H1 (cell line): ENCODE measurements at regions not wholly inside any gene's neighbourhood (a gene's known extent, or its start where the extent isn't known, plus 50 kb on each side); places are given as distances from the start of the nearest gene placed in this dataset.
A peak's percentile ranks its signal among the peaks of the same experiment; 100 is the strongest.

ENCODE experiments used
- CTCF ChIA-PET: fragments of 300-600 bp; sonication (Branson Sonifier 250); formaldehyde crosslinking; loops from one replicate; lab custom pipeline; 2021; ENCODE audit not compliant: partially characterized antibody; lab: Charles Lee
- POLR2A ChIA-PET: fragments of 300-600 bp; sonication (Branson Sonifier 250); formaldehyde crosslinking; loops from one replicate; lab custom pipeline; 2021; ENCODE audit warnings: inconsistent platforms; ENCODE audit not compliant: partially characterized antibody; lab: Charles Lee
- DNase-seq, 2 experiments: peaks; one replicate each; pipeline versions ENCODE4 v3.0.0 to v3.0.0-alpha.2; 2010 to 2022; ENCODE audit warnings: low spot score in 2 of 2, low read depth in 1 of 2, mixed read lengths in 1 of 2
- FAIRE-seq: peaks from 2 replicates; lab custom pipeline; 2011; peaks lifted over from hg19 to GRCh38; lab: Jason Lieb, UNC
- H2AFZ ChIP-seq: 2 replicates; pipeline ENCODE4 v1.8.1; 2012; ENCODE audit warnings: low read length, inconsistent platforms
- H2AK5ac ChIP-seq: 2 replicates; pipeline ENCODE4 v1.6.1; 2013; ENCODE audit warnings: low read depth, low read length
- H2BK120ac ChIP-seq: replicated peaks from 2 replicates; pipeline ENCODE3; 2013; ENCODE audit warnings: low read depth, low read length, inconsistent platforms
- H2BK12ac ChIP-seq: 2 replicates; pipeline ENCODE4 v1.6.1; 2013; ENCODE audit warnings: low read depth, low read length
- H2BK15ac ChIP-seq: 2 replicates; pipeline ENCODE4 v1.6.1; 2013; ENCODE audit warnings: low read length
- H2BK20ac ChIP-seq: 2 replicates; pipeline ENCODE4 v1.6.1; 2013; ENCODE audit warnings: low read length
- H2BK5ac ChIP-seq: 2 replicates; pipeline ENCODE4 v1.6.1; 2013; ENCODE audit warnings: low read depth, low read length
- H3K14ac ChIP-seq: 2 replicates; pipeline ENCODE4 v1.6.1; 2013; ENCODE audit warnings: inconsistent platforms; ENCODE audit not compliant: insufficient read length
- H3K18ac ChIP-seq: 2 replicates; pipeline ENCODE4 v1.6.1; 2013; ENCODE audit warnings: low read length; ENCODE audit errors: extremely low read depth
- H3K23ac ChIP-seq: 2 replicates; pipeline ENCODE4 v1.6.1; 2013; ENCODE audit warnings: inconsistent platforms; ENCODE audit not compliant: insufficient read length
- H3K23me2 ChIP-seq: 2 replicates; pipeline ENCODE4 v1.6.1; 2013; ENCODE audit warnings: low read depth, low read length
- H3K27ac ChIP-seq: 2 replicates; pipeline ENCODE4 v1.6.1; 2011; ENCODE audit warnings: low read depth, low read length, inconsistent platforms
- H3K27me3 ChIP-seq, 4 experiments: replicated peaks in 1 of 4; 1 replicate in 1 of 4; 2 replicates in 3 of 4; pipeline versions ENCODE4 v1.6.1 to v1.8.1; 2011 to 2013; ENCODE audit warnings: low read length in 3 of 4, mild to moderate bottlenecking in 3 of 4, inconsistent platforms in 2 of 4, mixed read lengths in 2 of 4, moderate library complexity in 1 of 4; ENCODE audit not compliant: control insufficient read depth in 3 of 4, insufficient read depth in 3 of 4; ENCODE audit errors: extremely low read depth in 1 of 4
- H3K36me3 ChIP-seq, 4 experiments: 2 replicates each; pipeline versions ENCODE4 v1.6.1 to v1.8.1; 2011 to 2013; ENCODE audit warnings: mild to moderate bottlenecking in 4 of 4, low read length in 3 of 4, moderate library complexity in 2 of 4, control low read depth in 1 of 4, inconsistent platforms in 1 of 4; ENCODE audit not compliant: insufficient read depth in 4 of 4, control insufficient read depth in 2 of 4
- H3K4ac ChIP-seq: replicated peaks from 2 replicates; pipeline ENCODE3; 2013; ENCODE audit warnings: low read length, low read depth, mixed read lengths, inconsistent platforms; ENCODE audit not compliant: insufficient read length
- H3K4me1 ChIP-seq, 4 experiments: replicated peaks in 1 of 4; 1 replicate in 1 of 4; 2 replicates in 3 of 4; pipeline versions ENCODE4 v1.6.1 to v1.8.1; 2011 to 2013; ENCODE audit warnings: low read length in 3 of 4, inconsistent platforms in 2 of 4, mixed read lengths in 1 of 4; ENCODE audit not compliant: insufficient read depth in 4 of 4, control insufficient read depth in 3 of 4
- H3K4me2 ChIP-seq, 2 experiments: 2 replicates each; pipeline versions ENCODE4 v1.6.1 to v1.8.1; 2011 to 2013; ENCODE audit warnings: low read depth in 2 of 2, low read length in 2 of 2, control low read depth in 1 of 2, inconsistent platforms in 1 of 2, mild to moderate bottlenecking in 1 of 2; ENCODE audit not compliant: insufficient read depth in 1 of 2
- H3K4me3 ChIP-seq, 4 experiments: fragments of 200-600, 300-600 bp in 1 of 4; sonication (generic), shearing (Covaris generic), sonication (Bioruptor Twin) in 1 of 4; 2 replicates each; pipeline versions ENCODE4 v1.5.1 to v1.8.1; 2011 to 2016; ENCODE audit warnings: low read length in 4 of 4, low read depth in 3 of 4, control low read depth in 2 of 4, inconsistent platforms in 2 of 4, mild to moderate bottlenecking in 2 of 4, mixed read lengths in 1 of 4, moderate library complexity in 1 of 4; ENCODE audit not compliant: insufficient read depth in 2 of 4; ENCODE audit errors: extremely low read depth in 1 of 4
- H3K56ac ChIP-seq: replicated peaks from 2 replicates; pipeline ENCODE3; 2013; ENCODE audit warnings: low read depth, mild to moderate bottlenecking, mixed read lengths, low read length, inconsistent platforms; ENCODE audit not compliant: insufficient read length
- H3K79me1 ChIP-seq: 2 replicates; pipeline ENCODE4 v1.6.1; 2013; ENCODE audit warnings: low read depth, low read length, control low read depth
- H3K79me2 ChIP-seq, 2 experiments: 2 replicates each; pipeline versions ENCODE4 v1.6.1 to v1.8.1; 2012 to 2013; ENCODE audit warnings: low read length in 2 of 2, mild to moderate bottlenecking in 2 of 2, inconsistent platforms in 1 of 2; ENCODE audit not compliant: insufficient read depth in 2 of 2, control insufficient read depth in 1 of 2
- H3K9ac ChIP-seq, 4 experiments: replicated peaks in 1 of 4; 1 replicate in 1 of 4; 2 replicates in 3 of 4; pipeline versions ENCODE4 v1.6.1 to v1.8.1; 2011 to 2013; ENCODE audit warnings: low read depth in 3 of 4, low read length in 3 of 4, control low read depth in 2 of 4, mild to moderate bottlenecking in 2 of 4, moderate library complexity in 2 of 4, inconsistent platforms in 1 of 4; ENCODE audit errors: extremely low read depth in 1 of 4
- H3K9me3 ChIP-seq, 2 experiments: 2 replicates each; pipeline versions ENCODE4 v1.6.1 to v1.8.1; 2012 to 2013; ENCODE audit warnings: mild to moderate bottlenecking in 2 of 2, moderate library complexity in 2 of 2, control low read depth in 1 of 2, inconsistent platforms in 1 of 2, low read depth in 1 of 2, low read length in 1 of 2, mixed read lengths in 1 of 2; ENCODE audit not compliant: insufficient read depth in 2 of 2
- H4K20me1 ChIP-seq, 2 experiments: replicated peaks in 1 of 2; 2 replicates each; pipeline versions ENCODE3 to v1.8.1; 2011 to 2013; ENCODE audit warnings: inconsistent platforms in 2 of 2, low read length in 2 of 2, mild to moderate bottlenecking in 1 of 2; ENCODE audit not compliant: insufficient read depth in 2 of 2, control insufficient read depth in 1 of 2
- H4K5ac ChIP-seq: 2 replicates; pipeline ENCODE4 v1.6.1; 2013; ENCODE audit warnings: low read length, low read depth, mixed read lengths, inconsistent platforms; ENCODE audit not compliant: insufficient read length
- H4K8ac ChIP-seq: 2 replicates; pipeline ENCODE4 v1.8.0; 2013; ENCODE audit warnings: mild to moderate bottlenecking, moderate library complexity, low read length, inconsistent platforms; ENCODE audit not compliant: insufficient read depth; ENCODE audit errors: extremely low read depth
- H4K91ac ChIP-seq: replicated peaks from 2 replicates; pipeline ENCODE3; 2013; ENCODE audit warnings: low read length, mixed read lengths, inconsistent platforms; ENCODE audit not compliant: insufficient read length
- CEBPB ChIP-seq: IDR thresholded peaks from 2 replicates; pipeline ENCODE4 v1.6.1; 2012; ENCODE audit warnings: low read depth, low read length
- CHD1 ChIP-seq: IDR thresholded peaks from 2 replicates; pipeline ENCODE4 v1.6.1; 2012; ENCODE audit warnings: low read depth, low read length, improper control_type of control experiment
- WGBS, 2 experiments: shearing (Covaris generic) in 1 of 2; methylation state at CpG; one replicate each; pipeline versions ENCODE4 v1.1.6 to v1.1.7; 2013 to 2015; ENCODE audit warnings: low lambda C conversion rate in 2 of 2, mixed read lengths in 2 of 2, inconsistent platforms in 1 of 2, low coverage in 1 of 2, missing lambda C conversion rate in 1 of 2; ENCODE audit not compliant: insufficient replicate concordance in 2 of 2, insufficient coverage in 1 of 2, insufficient read length in 1 of 2; ENCODE audit errors: extremely low coverage in 1 of 2, missing lambda C conversion rate in 1 of 2; 5-methylcytosine and 5-hydroxymethylcytosine counted together

DNA sequence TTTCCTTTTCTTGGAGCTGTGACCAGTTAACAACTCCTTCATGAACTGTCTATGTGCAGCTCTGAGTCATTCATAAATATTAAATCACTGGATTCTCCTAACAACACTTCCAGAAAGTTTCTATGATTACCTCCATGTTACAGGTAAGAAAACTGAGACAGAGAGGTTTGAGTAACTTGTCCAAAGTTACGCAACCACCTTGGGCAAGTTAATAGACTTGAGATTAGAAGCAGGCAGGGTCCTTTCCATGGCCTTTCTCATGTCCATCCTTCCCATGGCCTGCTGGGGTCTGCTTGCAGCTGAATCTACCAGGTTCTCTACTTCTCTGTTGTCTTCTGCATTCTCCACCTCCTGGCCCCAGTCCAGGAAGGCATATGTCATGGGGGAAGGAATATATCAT, 648.8 kb upstream of the MKI67 start:
- peaks cover 5 to 8% of the 10 kb centered on the region in 2 experiments; a peak in 2 of 4 replicates for H3K9me3 ChIP-seq
- H3K27me3 ChIP-seq: no peaks in the 10 kb centered on the region
- H4K8ac ChIP-seq: no peak overlapping the region
- H3K18ac ChIP-seq: no peak overlapping the region
- no peaks in the 10 kb centered on the region for H3K79me1 ChIP-seq
- H2AFZ ChIP-seq: no peak overlapping the region
- WGBS, 2 experiments: 100% methylated on average over 1 of the region's 1 CpG; no CpG with 5 or more reads in 1 of the 2 experiments
- no peak overlapping the region for H4K91ac ChIP-seq
- TF ChIP-seq CEBPB (peak; percentile 71; the same call in 1 of the 2 replicates), CHD1 (no peak)
- FAIRE-seq (no peak), DNase-seq (no peak)
- no peaks in the 10 kb centered on the region; a peak in 1 of 7 replicates for H3K4me1 ChIP-seq
- H3K23ac ChIP-seq: no peak overlapping the region
- CTCF ChIA-PET: interaction anchor here (1.5 kb wide), 1 partner anchor 47 kb away, joined by 4 read pairs; no protein-coding TSS in a partner anchor
- no peak overlapping the region for H3K4me3 ChIP-seq
- H2BK5ac ChIP-seq: no peak overlapping the region
- no peaks in the 10 kb centered on the region for H3K79me2 ChIP-seq
- POLR2A ChIA-PET: no interaction called here
- H2BK20ac ChIP-seq: no peak overlapping the region
- no peak overlapping the region for H3K4me2 ChIP-seq
- no peak overlapping the region for H3K4ac ChIP-seq
- no peak overlapping the region for H2BK15ac ChIP-seq
- no peak overlapping the region for H2BK120ac ChIP-seq
- H4K20me1 ChIP-seq: no peaks in the 10 kb centered on the region
- no peaks in the 10 kb centered on the region for H3K36me3 ChIP-seq
- H2BK12ac ChIP-seq: no peak overlapping the region
- no peaks in the 10 kb centered on the region for H3K23me2 ChIP-seq
- H3K14ac ChIP-seq: no peak overlapping the region
- H3K9ac ChIP-seq: no peak overlapping the region
- no peak overlapping the region for H3K27ac ChIP-seq
- no peak overlapping the region for H2AK5ac ChIP-seq
- no peak overlapping the region for H3K56ac ChIP-seq
- H4K5ac ChIP-seq: no peak overlapping the region
